Keratinocyte (primary cell): ENCODE measurements at regions not wholly inside any gene's neighbourhood (a gene's known extent, or its start where the extent isn't known, plus 50 kb on each side); places are given as distances from the start of the nearest gene placed in this dataset.

Source experiments
- DNase-seq: peaks from one replicate; pipeline ENCODE4 v3.0.0-alpha.2; 2011; ENCODE audit warnings: low read depth, missing footprints, low spot score
- FAIRE-seq: peaks from 2 replicates; lab custom pipeline; 2011; peaks lifted over from hg19 to GRCh38; lab: Jason Lieb, UNC
- H2AFZ ChIP-seq: 2 replicates; pipeline ENCODE4 v1.6.0; 2012; ENCODE audit warnings: low read length, control low read depth, inconsistent platforms; ENCODE audit not compliant: control insufficient read depth
- H3K27ac ChIP-seq: 2 replicates; pipeline ENCODE4 v1.5.1; 2011; ENCODE audit warnings: low read length; ENCODE audit not compliant: control insufficient read depth, insufficient read depth
- H3K27me3 ChIP-seq: 3 replicates; pipeline ENCODE4 v1.6.0; 2011; ENCODE audit warnings: low read length; ENCODE audit not compliant: control insufficient read depth, insufficient read depth; ENCODE audit errors: extremely low read depth
- H3K36me3 ChIP-seq, 2 experiments: 2 replicates in 1 of 2; 3 replicates in 1 of 2; pipeline ENCODE4 v1.5.1; 2011; ENCODE audit warnings: low read length in 2 of 2, mild to moderate bottlenecking in 1 of 2; ENCODE audit not compliant: control insufficient read depth in 2 of 2, insufficient read depth in 2 of 2; ENCODE audit errors: extremely low read depth in 1 of 2
- H3K4me1 ChIP-seq: 3 replicates; pipeline ENCODE4 v1.5.1; 2011; ENCODE audit warnings: low read length; ENCODE audit not compliant: control insufficient read depth, insufficient read depth; ENCODE audit errors: extremely low read depth
- H3K4me2 ChIP-seq: 3 replicates; pipeline ENCODE4 v1.6.0; 2011; ENCODE audit warnings: low read depth, low read length; ENCODE audit not compliant: control insufficient read depth, insufficient read depth; ENCODE audit errors: extremely low read depth
- H3K4me3 ChIP-seq, 3 experiments: fragments of 200-600 bp in 1 of 3; sonication (generic) in 1 of 3; 2 replicates in 2 of 3; 3 replicates in 1 of 3; pipeline ENCODE4 v1.5.1; 2011 to 2016; ENCODE audit warnings: low read length in 3 of 3, mild to moderate bottlenecking in 3 of 3, control low read depth in 2 of 3, inconsistent platforms in 1 of 3, low read depth in 1 of 3, mixed read lengths in 1 of 3, mixed run types in 1 of 3, moderate library complexity in 1 of 3; ENCODE audit not compliant: control insufficient read depth in 2 of 3, insufficient read depth in 2 of 3; ENCODE audit errors: extremely low read depth in 1 of 3
- H3K79me2 ChIP-seq: 2 replicates; pipeline ENCODE4 v1.6.0; 2012; ENCODE audit warnings: low read length; ENCODE audit not compliant: control insufficient read depth, insufficient read depth
- H3K9ac ChIP-seq: 3 replicates; pipeline ENCODE4 v1.6.0; 2011; ENCODE audit warnings: low read length; ENCODE audit not compliant: control insufficient read depth, insufficient read depth; ENCODE audit errors: extremely low read depth
- H3K9me1 ChIP-seq: 3 replicates; pipeline ENCODE4 v1.6.0; 2011; ENCODE audit warnings: low read length; ENCODE audit not compliant: control insufficient read depth, insufficient read depth; ENCODE audit errors: extremely low read depth
- H3K9me3 ChIP-seq: 2 replicates; pipeline ENCODE4 v1.5.1; 2012; ENCODE audit warnings: low read depth, low read length; ENCODE audit not compliant: control insufficient read depth
- H4K20me1 ChIP-seq: 3 replicates; pipeline ENCODE4 v1.6.0; 2011; ENCODE audit warnings: low read length; ENCODE audit not compliant: control insufficient read depth, insufficient read depth; ENCODE audit errors: extremely low read depth
- EZH2 ChIP-seq: IDR thresholded peaks from one replicate; pipeline ENCODE4 v1.6.1; 2012; ENCODE audit warnings: inconsistent platforms, mild to moderate bottlenecking, low read length, moderate library complexity
- dilution Hi-C: fragments of 300-500 bp; cut with MboI; formaldehyde crosslinking; loops from one replicate; pipeline ENCODE4 v1.7.0; 2020; ENCODE audit warnings: low sequenced_read_pairs; ENCODE audit not compliant: extremely low pct_ligation_motif_present
- TF ChIP-seq, protein P1 (sequence below), 3 experiments: IDR thresholded peaks in 1 of 3; conservative IDR thresholded peaks in 1 of 3; optimal IDR thresholded peaks in 1 of 3; 2 replicates in 2 of 3; 3 replicates in 1 of 3; pipeline versions ENCODE3 to v1.5.1; 2011; ENCODE audit warnings: low read length in 3 of 3, mild to moderate bottlenecking in 3 of 3, moderate library complexity in 2 of 3, control low read depth in 1 of 3, inconsistent platforms in 1 of 3; ENCODE audit not compliant: insufficient read depth in 2 of 3; ENCODE audit errors: extremely low read depth in 1 of 3

DNA sequence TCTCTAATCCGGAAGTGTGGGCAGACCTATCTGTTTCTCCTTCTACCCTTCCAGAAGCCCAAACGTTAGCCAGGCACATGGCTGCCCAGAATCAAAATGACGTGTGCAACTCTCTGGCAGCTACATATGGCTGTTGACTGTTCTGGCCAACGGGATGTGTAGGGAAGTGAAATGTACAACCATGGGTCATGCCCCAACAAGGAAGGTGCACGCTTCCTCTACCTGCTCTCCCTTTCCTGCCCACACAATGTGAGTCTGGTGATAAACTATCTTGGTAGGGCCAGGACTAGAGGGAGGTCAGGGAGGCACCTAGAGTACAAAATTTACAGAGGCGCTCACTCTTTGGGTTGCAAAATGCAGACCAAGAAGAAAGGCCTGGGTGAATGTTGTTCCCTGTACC is 495.9 kb upstream of the PROK2 start:
- no peaks in the 10 kb centered on the region for H3K4me1 ChIP-seq
- FAIRE-seq (no peak), DNase-seq (no peak)
- TF ChIP-seq, protein P1, sequence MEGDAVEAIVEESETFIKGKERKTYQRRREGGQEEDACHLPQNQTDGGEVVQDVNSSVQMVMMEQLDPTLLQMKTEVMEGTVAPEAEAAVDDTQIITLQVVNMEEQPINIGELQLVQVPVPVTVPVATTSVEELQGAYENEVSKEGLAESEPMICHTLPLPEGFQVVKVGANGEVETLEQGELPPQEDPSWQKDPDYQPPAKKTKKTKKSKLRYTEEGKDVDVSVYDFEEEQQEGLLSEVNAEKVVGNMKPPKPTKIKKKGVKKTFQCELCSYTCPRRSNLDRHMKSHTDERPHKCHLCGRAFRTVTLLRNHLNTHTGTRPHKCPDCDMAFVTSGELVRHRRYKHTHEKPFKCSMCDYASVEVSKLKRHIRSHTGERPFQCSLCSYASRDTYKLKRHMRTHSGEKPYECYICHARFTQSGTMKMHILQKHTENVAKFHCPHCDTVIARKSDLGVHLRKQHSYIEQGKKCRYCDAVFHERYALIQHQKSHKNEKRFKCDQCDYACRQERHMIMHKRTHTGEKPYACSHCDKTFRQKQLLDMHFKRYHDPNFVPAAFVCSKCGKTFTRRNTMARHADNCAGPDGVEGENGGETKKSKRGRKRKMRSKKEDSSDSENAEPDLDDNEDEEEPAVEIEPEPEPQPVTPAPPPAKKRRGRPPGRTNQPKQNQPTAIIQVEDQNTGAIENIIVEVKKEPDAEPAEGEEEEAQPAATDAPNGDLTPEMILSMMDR (optimal IDR thresholded peaks at IDR 0.05 in 1 of 3, IDR thresholded peaks at IDR 0.05 in 1 of 3, conservative IDR thresholded peaks at IDR 0.05 in 1 of 3; ENCODE audit: extremely low read depth in 1 of 3, insufficient read depth in 2 of 3, low read length in 3 of 3) = no peak
- TF ChIP-seq EZH2 = no peak
- no peaks in the 10 kb centered on the region for H3K79me2 ChIP-seq
- H3K36me3 ChIP-seq = no peaks in the 10 kb centered on the region
- H3K9me1 ChIP-seq = no peaks in the 10 kb centered on the region
- no peak overlapping the region for H3K27ac ChIP-seq
- H3K4me3 ChIP-seq = no peak overlapping the region
- H3K4me2 ChIP-seq = no peak overlapping the region
- dilution Hi-C loops = no loop called here
- H4K20me1 ChIP-seq = no peaks in the 10 kb centered on the region
- H3K9ac ChIP-seq = no peak overlapping the region
- no peak overlapping the region for H2AFZ ChIP-seq
- no peaks in the 10 kb centered on the region for H3K9me3 ChIP-seq
- H3K27me3 ChIP-seq = peaks cover 11% of the 10 kb centered on the region

DNA sequence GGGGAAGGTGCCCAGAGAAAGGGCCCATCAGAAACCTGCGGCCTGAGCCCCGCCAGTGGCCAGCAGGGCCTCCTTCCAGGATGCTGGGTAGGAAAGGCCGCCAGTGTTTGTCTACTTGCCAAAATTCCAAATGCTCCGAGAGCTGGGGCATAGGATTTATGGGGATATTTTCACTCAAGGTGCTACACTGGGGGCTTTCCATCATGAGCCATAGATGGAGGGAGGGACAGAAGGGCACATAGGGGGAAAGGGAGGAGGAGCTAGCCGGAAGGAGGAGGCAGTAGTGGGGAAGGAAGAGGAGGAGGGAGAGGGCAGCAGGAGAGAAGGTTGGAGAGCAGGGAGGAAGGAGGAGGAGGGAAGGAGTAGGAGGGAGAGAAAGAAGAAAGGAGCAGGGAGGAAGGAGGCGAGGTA is 494.7 kb upstream of the PROK2 start:
- H3K27ac ChIP-seq = no peak overlapping the region
- no peaks in the 10 kb centered on the region for H3K9me3 ChIP-seq
- H3K9ac ChIP-seq = no peak overlapping the region
- no peak for TF ChIP-seq EZH2
- TF ChIP-seq, protein P1 (optimal IDR thresholded peaks at IDR 0.05 in 1 of 3, IDR thresholded peaks at IDR 0.05 in 1 of 3, conservative IDR thresholded peaks at IDR 0.05 in 1 of 3; ENCODE audit: extremely low read depth in 1 of 3, insufficient read depth in 2 of 3, low read length in 3 of 3) = no peak
- no peak overlapping the region for H3K4me3 ChIP-seq
- H3K4me1 ChIP-seq = no peaks in the 10 kb centered on the region
- H3K36me3 ChIP-seq = no peaks in the 10 kb centered on the region
- peaks cover 11% of the 10 kb centered on the region for H3K27me3 ChIP-seq
- no peaks in the 10 kb centered on the region for H4K20me1 ChIP-seq
- H3K79me2 ChIP-seq = no peaks in the 10 kb centered on the region
- H2AFZ ChIP-seq = no peak overlapping the region
- no peaks in the 10 kb centered on the region for H3K9me1 ChIP-seq
- H3K4me2 ChIP-seq = no peak overlapping the region
- no peak for FAIRE-seq
- dilution Hi-C loops = no loop called here
- no peak for DNase-seq
